Hematopoietic multipotent progenitor cell treated with erythropoietin and hydrocortisone succinate and interleukin-3 and kit ligand, for 4 days (in vitro differentiated cells): ENCODE measurements at regions not wholly inside any gene's neighbourhood (a gene's known extent, or its start where the extent isn't known, plus 50 kb on each side); places are given as distances from the start of the nearest gene placed in this dataset.

Experiments
- DNase-seq: peaks from one replicate; pipeline ENCODE4 v3.0.0-alpha.2; 2015

DNA sequence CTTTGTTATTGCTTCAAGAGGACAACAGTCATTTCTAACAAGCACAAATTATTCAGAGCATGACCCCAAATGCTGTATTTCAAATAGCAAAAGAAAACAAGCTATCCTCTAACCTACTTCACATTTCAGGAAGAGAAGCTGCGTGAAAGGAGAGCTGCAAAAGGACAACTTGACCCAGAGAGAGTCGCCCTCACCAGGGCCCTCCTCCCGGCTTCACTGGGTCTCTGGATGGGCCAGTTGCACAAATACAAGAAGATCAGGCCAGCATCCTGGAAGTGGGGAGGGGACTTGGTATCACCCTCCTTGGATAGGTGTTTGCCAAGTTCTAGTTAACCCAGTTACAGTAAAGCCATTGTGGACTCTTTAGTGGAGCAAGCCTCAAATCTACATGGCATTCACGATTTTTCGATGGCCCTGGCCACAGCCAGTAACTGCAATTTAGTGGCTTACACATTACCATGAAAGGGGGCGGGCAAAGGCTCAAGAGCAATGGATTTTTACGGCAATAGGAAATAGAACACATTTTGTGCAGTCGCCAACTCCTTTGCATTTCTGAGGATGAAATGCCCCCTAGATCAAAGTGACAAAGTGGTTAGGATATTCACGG is 166.9 kb upstream of the DIO2 start:
- DNase-seq: no peak

DNA sequence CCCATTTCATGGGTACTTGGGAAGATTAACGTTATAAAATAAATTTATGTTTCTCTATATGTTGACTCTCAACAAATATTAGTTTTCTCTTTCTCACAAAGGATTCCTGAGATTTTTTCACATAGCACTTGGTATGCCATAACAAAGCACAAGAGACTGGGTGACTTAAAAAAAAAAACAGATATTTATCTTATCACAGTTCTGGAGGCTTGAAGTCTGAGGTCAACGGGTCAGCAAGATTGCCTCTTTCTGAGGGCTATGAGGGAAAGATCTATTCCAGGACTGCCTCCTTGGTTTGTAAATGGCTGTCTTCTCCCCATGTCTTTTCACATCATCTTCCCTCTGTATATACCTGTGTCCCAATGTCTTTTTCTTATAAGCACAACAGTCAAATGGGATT is 153.5 kb upstream of the DIO2 start:
- no peak for DNase-seq

DNA sequence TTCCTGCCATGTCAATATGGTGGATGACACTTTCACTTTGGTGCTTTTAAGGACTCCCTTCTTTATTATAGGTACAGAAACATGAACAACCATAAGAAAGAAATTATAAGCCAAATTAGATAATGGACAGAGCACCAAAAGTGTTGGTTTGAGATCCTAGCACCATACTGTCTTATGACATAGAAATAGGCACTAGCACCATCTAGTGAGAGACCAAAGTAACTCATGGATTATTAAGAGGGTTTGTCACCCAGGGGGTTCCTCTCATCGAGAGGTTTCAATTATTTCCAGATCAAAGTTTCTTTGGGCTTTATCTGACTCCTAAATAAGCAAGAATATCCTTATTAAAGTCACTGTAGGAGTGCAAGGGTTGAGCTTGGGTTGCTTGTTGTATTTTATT is 153.0 kb upstream of the DIO2 start:
- DNase-seq: peak; percentile 33

DNA sequence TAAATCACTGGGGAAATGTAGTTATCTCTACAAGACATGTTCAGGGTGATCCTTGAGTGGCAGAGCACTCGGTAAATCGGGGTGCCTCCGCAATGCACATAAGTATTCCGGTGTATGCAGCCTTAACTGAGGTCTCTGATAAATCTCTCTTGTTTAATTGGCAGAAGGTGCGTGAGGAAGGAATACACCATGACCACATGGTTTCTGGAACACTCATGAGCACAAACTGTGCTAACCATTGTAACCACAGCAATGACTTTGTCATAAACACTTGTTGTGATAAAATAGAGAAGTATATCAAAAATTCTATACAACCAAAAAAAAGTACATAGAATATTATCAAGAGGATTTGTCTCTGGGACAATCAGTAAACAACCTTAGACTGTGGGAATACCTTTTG is 146.8 kb upstream of the DIO2 start:
- DNase-seq: no peak

DNA sequence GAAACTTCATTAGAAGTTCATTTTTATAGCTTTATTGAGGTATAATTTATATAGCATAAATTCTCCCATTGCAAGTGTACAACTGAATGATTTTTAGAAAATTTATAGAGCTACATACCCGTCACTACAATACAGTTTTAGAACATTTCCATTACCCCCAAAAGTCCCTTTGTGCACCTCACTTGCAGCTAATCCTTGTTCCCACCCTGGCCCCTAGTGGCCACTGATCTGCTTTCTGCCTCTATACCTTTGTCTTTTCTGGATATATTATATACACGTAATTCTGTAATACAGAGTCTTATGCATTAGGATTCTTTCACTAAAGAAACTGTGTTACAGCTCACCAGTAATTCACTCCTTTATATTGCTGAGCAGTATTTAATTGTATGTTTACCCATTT is 145.1 kb upstream of the DIO2 start:
- DNase-seq: peak; percentile 17

DNA sequence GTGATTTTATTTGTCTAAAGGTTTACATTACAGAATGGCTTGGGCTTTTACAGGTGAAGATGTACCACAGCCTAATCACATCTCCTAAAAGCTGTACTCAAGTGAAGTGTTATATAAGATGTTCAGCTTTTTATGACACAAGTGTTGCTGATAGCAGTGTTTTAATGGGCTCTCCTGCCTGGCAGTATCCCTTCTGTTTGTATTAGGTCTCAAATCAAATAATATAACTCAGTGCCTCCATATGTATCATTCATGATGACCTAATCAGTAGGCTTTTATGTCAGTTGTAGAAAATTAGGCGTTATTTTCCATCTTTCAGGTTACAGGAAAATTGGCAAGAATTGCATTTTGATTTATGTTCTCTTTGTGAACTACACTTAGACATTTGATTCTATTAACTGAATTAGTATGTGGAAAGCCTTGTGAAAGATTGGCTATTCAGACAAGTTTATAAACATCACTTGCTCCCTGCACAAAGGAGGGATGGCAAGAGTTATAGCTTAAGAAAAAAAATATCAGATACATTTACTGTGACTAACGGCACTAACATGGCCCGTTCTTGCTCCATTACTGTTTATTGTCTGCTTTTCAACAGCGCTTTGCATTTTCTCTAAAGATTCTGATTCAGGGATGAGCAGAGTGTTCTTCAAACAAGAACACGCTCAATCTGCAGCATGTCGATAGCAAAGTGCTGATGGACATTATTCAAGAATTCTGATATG is 143.7 kb upstream of the DIO2 start:
- no peak for DNase-seq

DNA sequence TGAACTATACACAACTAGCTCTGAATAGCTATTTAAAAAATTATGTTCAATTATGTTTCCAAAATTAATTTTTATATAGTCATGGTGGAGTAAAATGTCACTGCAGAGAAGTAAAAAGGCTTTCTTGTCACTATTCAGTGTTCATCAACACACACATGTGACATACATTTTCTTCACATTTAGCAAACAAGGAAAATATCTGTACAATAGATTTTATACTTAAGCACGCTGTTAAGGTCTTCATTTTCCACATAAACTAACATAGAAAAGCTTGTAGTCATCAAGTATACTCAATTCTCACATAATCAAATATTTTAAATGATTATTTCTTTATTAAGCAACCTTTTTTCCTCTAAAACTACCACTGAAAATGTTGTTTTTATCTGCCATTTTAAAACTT is 141.2 kb upstream of the DIO2 start:
- no peak for DNase-seq

DNA sequence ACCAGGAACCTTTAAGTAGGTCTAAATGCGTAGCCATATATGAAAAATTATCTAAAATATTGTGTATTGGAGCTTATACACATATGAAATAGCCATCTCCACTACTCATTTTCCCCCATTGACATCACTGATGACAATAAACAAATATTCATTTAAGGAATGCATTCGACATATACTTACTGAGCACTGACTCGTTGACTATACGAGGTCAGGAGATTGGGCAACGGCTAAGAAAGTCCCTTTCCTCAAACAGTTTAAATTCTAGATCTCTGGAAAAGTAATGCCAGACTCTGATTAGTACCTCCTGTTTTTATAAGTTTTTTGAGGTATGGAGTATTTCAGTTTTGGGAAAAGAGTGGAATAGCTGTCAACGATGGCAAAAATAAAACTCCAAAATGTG is 139.4 kb upstream of the DIO2 start:
- DNase-seq: no peak

DNA sequence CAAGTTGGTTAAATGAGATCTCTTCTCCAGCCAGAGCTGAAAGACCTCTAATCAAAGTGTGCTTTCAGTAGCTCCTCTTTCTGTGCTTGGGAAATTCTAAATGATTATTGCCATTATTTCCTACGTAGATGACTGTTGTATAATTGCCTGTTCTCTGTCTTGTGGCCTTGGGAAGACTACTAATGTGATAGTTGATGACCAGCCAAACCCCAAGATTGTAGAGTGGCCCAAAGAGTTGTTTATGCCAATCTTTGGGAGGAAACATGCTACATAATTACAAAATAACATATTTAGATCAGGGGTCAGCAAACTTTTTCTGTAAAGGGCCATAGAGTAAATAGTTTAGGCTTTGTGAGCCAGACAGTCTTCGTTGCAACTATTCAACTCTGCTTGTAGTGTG is 135.1 kb upstream of the DIO2 start:
- no peak for DNase-seq

DNA sequence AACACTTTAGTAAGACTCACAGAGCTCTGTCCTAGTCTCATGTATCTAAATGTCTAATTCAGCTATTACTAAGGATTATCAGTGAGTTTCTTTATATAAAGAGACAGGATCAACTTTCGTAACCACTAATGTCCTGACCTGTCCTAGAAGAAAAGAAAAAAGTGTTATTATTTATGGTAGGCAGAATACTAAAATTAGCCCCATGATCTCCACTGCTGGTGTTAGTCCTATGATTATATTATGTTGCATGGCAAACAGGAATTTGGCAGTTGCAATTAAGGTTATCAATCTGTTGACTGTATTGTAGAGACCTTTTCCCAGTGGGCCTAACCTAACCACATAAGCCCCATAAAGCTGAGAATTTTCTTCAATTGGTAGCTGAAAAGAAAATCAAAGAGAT is 132.9 kb upstream of the DIO2 start:
- no peak for DNase-seq

DNA sequence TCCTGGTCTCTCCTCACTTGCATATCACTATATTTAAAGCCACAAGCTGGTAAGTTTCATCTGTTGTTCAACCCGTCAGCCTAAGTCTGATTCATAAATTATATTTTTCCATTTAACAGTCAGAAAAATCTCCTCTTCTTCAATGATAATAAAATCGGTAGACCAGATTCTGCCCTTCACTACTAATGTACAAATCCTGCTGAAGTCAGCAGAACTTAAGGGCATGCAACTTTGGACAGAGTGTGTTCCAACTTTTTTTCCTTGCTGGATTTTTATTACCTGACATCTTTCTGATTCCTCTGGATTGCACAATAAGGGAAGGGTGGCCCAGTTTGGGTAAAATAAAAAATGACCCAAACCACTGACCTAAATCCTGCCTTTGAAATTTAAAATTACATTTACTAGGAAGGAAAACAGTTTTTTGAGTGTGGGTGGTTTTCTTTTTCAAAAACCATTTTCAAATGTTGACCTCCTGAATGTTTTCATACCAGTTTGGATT is 125.4 kb upstream of the DIO2 start:
- no peak for DNase-seq

DNA sequence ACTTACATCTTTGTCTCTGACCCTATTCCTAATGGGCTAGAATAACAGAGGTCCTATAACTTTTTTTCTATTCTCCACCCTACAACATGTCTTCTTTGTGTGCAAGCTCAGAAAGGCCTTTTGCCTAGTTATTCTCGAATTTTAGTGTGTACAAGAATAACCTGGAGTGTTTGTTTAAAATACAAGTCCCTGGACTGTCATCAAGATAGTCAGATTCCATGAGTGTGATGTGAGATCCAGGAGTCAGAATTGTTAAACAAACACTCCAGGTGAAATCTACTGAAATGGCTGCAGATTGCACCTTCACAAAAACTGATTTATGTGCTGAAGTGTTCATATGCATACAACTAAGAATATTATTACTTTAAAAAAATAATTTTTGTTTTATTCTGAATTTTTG is 114.4 kb upstream of the DIO2 start:
- DNase-seq: no peak

DNA sequence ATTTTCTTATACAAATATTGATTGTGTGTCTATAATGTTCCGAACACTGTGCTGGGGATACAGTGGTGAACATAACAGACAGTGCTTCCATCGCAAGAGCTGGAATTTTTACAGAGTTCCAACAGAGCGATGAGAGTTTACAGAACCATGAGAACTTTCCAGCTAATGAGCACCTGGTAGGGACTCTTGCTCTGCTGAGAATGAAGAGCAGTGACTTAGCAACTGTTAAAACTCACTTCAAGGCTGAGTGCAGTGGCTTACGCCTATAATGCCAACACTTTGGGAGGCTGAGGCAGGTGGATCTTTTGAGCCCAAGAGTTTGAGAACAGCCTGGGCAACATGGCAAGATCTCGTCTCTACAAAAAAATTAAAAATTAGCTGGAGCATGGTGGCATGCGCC is 113.8 kb upstream of the DIO2 start:
- DNase-seq: no peak

DNA sequence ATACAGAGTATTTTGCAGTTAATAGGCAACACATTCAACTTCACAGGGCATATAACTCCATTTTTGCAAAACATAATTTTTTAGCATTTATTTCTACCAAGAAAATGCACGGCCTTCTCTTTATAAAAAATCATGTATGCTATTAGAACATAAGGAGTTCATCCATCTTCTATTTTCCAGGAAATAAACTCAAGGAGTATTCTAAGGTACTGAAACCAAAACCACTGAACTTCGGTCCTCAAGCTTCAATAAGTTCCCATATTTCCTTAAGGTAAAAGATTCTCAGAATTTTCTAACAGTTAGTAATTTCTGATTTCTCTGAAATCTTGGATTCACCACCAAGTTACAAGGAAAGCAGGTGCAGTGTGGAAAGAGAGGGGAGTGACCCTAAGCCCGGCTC is 113.3 kb upstream of the DIO2 start:
- no peak for DNase-seq

DNA sequence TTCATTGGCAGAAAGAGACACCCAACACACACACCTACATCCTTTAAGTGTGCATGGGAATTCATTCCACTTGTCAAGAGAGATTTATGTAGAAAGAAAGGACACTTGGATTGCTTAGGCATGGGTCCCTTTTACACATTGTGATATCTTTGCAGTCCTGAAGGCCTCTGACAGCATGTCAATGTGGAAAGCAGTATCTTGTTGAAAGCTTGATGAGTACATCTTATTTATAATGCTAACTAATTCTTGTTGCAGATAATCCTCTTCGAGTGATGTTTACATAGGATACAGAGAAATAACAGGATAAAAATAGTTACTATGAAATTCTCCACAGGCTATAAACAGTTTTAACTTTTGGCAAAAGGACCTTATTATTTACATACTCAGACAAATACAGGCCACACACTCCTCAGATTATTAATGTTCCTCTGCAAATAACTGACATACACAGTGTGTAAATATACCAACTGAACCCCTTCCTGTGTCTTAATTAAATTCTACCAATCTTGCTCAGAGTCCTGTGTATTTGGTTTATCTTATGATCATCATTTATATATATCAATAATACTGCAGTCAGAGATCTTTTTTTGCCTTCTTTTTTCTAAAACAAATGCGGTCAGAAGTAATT is 111.8 kb upstream of the DIO2 start:
- no peak for DNase-seq

DNA sequence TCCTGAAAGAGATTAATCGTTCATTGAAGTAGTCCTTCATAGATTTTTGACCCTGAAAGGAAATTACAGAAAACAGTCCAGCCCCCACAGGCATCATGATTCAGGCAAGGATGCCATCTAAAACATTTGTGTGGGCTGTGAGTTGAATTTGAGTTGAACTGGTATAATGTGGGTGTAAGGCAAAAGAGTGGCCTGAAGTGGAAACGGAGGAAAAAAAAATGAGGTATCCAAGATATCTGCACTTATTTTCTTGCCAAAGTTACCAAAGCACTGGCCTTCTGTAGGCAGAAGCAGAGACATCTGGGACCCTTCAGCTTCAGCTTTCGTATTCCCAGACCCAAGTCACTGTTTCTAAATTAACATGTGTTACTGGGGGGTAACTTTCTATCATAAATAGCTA is 105.1 kb upstream of the DIO2 start:
- DNase-seq: no peak

DNA sequence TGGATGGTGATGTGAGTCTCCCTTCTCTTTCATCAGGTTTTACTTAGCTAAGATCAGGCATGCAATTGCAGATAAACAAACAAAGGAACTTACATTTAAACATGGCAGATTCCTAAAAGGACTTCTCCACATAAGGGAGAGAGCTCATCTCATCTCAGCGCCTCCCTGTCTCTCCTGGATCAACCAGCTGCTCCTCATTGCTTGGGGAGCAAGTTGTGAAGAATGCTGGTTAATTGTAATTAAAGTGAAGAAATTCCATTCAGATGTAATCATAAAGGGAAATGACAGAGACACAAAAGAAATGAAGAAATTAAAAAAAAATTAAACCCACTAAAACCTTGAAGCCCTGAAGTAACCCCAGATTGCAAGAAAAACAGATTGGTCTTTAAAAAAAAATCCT is 104.4 kb upstream of the DIO2 start:
- DNase-seq: no peak

DNA sequence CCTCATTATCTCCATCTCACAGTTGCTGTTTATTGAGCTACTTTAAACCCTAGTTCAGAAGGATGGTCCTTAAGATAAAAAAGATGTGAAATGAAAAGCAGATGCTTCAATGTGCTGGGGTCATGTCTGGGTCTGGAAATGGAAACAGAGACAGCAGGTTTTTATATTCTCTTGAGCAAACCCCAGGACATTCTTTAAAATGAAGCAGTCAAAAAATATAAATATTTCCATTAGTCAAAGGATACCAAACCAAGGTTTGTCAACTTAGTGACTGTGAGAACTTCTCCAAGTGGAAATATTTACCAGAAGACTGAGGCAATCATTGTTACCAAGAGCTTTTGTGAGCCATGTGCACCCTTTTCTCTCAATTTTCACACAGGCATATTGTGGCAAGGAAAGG is 102.5 kb upstream of the DIO2 start:
- DNase-seq: no peak

DNA sequence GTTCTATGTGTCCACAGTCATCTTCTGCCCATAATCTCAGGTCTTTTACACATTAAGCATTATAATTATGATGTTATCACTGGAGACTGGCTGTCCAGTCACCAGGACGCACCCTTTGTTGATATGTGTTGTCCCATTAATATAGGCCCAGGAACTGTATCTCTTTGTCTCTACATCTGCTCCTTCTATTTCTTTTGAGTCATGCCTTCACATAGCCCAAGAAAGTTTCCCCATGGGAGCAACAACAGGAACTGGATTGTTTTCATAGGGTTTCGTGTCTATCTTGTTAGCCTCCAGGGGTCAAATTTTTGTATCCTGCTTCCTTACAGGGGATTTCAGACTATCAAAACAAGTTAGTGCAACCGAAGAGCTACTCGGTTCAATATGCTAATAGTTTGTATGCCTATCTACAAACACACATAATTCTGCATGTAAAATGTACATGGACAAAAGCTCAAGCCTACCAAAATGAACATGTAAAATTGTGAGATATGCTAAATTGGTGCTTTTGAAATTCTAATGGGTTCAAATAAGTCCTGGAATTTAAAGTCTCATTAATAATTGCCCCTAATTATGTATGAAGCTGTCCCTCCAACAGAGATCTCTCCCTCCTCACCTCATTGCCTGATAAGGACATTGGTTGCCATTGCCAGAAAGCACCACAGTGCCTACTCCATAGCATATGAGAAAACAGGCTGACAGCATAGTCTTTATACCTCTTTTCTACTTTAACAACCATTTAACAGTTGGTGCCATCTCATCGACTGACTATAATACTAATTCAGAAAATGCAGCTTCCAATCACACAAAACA is 99.8 kb upstream of the DIO2 start:
- no peak for DNase-seq

DNA sequence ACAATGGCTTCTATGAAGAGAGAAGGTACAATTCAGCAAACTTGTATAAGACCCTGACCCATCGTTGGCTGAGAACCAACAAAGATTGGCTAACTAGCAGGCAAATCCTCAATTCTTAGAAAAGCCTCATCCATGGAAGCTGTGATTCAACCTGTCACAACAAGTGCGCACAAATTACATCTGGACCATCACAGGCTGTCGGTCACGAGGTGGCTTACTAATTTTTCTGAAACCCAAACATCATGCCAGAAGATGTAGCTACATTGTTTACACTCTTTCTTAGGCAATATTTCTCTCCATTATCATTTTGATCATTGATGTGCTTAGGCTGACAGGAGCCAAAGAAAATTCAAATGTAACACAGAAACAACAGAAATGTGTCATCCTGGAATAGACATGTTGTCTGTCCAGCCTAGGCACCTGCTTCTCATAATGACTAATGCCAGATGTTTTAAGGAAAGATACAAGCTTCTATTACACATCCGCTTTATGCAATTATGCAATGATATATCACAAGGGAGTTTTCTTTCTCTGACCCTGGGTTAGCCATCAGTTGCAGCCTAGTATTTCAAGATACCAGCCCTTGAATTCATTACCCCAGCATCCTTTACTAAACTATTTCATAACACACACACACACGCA is 92.9 kb upstream of the DIO2 start:
- DNase-seq: no peak

DNA sequence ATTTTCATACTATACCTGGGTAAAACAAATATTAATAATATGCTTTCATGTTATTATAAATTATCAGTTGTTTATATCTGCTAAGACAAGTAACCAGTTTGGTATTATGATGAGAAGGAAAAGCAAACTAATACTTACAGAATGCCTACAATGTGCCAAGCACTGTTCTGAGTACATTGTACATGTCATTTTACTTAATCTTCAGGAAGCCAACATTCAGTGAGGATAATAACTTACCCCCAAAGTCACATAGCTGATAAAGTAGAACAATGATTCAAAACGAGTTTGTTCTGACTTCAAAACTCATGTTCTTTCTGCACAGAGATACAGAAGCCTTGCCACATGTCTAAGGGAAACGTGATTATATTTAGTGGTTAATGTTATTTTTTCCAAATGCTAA is 89.0 kb upstream of the DIO2 start:
- no peak for DNase-seq

DNA sequence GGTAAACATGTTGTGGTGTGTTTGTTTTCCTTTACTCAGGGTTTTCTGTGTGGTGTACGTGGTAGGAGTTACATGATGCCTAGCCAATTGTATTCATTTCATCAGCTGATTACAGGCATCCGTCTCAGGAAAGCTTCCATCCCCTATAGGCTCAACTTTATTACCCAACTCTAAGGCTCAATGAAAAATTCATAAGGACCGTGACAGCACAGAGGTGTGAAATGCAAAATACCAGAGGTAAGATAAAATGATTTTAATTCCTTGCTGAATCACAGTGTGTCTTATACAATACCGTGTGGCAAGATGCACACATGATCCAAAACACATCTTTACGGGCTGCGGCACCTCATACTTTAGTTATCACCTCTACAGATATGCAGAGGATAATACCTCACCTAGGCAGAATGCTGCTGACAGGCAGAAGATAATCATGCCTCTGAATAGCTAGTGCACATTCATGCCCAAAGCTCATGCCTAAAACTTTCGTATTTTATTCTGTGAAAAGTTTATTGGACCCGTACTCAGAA is 87.2 kb upstream of the DIO2 start:
- no peak for DNase-seq

DNA sequence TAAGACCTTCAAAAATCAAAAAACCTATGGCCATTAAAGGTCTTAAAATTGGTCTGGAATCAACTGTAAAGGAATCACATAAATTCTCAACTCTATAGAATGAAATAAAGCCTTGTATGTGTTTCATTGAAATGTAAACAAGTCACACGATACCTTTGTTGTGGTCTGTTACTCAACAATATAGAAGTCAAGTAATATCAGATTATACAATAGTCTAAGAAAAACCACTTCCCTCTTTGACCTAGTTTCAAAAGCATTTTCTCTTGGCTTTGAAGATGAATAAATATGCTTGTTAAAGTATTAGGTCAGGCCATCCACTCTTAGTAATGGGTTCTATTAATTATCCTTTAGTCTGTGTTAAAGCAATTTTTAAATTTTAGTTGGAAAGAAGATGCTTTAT is 79.8 kb upstream of the DIO2 start:
- peak; percentile 38 for DNase-seq
